ELF-1 (cell line): ENCODE measurements at regions not wholly inside any gene's neighbourhood (a gene's known extent, or its start where the extent isn't known, plus 50 kb on each side); places are given as distances from the start of the nearest gene placed in this dataset.

Experiments used
- DNase-seq: peaks from one replicate; pipeline ENCODE4 v3.0.0-alpha.2; 2016; ENCODE audit warnings: low read depth, low spot score

DNA sequence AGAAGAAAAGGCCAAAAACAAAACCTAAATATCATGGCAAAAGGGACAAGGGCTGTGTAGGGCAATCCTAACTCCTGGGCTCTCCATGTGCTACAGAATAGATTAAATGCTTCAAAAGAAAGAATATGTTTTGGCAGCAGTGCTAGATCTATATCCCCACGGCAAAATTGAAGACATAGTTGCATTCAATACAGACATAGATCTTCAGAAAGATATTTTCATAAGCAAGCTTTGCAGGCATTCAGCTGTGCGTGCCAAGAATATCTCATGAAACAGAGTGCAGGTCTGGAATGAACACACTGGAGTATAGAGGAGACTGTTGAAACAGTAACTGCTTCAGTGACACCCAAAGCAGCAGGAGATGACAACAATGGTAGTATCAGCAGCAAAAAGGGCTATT lies 1476.9 kb downstream of the ARAP2 start:
- no peak for DNase-seq

DNA sequence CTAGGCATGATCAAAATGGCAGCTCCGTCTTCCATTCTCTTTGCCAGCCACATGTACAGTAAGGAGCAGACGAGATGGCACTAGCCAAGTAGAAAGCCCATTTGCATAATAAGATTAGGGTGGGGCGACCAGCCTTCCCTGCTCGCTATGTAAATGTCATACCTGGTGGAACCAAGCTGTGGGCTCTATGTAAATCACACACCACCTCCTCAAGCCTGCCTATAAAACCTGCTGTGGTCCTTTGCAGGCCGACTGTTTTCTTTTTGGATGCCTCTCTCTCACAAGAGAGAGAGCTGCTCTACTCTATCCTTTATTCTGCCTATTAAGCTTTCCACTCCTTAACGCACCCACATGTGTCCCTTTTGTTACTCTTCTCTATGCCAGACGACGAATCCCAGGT lies 1472.7 kb downstream of the ARAP2 start:
- no peak for DNase-seq

DNA sequence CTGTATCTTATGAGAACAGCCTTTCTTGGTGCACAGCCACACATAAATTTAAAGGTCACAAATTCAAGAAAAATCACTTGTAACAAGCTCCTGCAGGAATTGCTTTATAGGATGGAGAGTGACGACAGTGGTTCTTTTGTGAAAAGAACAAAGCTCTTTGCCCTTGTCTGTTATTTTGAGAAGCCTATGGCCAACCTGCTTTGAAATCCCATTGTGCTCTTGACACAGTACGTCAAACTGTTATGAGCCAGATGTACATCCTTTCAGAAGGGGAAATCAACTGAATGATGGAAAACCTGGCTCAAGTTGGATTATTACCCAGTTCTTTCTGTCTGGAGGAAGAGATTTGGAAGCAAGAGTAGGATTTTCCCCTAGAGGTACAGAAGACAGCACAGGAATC lies 1454.2 kb downstream of the ARAP2 start:
- DNase-seq = no peak

DNA sequence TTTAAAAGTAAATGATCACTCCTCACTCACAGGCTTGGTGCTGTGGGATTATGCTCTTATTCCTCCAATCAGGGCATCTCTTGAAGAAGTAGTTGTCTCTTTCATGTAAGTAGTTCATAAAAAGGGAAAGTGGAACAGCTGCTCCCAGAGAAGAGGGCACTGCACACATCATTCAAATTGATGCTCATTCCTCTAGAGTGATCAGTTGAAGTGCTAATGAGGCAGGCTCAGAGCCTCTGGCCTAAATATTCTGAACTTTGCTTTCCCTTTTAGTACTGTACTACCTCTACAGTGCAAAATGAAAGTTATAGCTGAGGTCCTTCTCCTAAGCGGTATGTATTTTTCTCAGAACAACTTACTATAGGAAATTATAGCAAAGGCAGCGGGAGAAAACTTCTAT lies 1453.1 kb downstream of the ARAP2 start:
- no peak for DNase-seq

DNA sequence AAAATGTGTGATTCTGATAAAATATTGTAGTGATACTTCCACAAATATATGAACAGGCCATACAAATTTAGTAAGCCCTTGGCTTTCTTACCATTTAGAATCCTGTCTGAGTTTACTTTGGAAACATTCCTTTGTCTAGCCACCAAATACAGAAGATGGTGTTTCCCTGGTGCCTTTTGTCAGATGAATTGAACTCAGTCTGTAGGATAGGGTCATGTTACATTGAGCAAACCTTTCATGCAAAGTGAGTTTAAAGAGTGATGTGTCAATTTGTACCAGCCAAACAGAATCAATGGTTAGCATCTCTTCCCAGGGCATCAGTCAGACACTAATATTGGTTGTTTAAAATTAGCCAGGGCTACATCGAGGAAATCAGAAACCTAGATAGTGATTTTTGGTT lies 1443.4 kb downstream of the ARAP2 start:
- DNase-seq = no peak

DNA sequence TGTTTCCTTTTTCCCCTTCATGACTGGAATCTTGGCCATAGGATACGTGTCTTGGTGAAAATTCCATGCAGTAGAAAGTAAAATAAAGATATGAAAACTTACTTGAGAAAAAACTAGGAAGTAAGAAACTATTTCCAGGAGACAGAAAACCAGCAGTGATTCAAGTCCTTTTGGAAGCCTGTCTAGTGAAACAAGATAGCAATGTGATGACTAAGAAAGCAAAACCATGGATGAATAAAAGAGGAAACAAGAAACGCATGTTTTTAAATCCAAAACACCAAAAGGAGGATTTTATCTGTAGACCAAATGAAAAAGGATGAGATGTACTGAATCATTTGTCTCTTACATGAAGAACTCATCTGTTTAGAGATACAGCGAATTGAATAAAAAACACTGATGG lies 1430.0 kb downstream of the ARAP2 start:
- no peak for DNase-seq

DNA sequence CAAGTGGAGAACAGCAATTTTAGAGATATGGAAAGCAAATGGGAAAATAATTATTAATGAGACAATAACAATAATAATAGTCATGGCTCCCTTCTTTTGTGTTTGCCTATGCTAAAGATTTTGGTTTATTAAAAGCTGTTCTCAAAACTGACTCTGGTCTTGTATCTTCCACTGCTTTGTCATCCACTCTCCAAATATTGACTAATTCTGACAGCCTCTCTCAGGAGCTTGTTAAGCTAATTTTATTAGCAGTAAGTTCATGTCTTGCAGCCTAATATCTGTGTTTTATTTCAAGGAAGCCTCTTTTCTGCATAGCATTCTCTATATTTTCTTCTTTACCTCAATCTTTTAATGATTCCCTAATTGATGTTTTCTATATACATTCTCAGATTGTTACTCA lies 1419.8 kb downstream of the ARAP2 start:
- DNase-seq = no peak

DNA sequence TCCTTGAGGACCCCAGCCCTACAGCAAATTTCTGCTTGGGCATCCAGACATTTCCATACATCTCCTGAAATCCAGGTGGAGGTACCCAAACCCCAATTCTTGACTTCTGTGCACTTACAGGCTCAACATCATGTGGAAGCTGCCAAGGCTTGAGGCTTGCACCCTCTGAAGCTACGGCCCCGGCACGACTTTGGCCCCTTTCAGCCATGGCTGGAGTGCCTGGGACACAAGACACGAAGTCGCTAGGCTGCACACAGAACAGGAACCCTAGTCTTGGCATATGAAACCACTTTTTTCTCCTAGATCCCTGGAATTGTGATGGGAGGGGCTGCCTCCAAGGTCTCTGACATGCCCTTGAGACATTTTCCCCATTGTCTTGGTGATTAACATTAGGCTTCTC lies 1417.7 kb downstream of the ARAP2 start:
- DNase-seq = no peak

DNA sequence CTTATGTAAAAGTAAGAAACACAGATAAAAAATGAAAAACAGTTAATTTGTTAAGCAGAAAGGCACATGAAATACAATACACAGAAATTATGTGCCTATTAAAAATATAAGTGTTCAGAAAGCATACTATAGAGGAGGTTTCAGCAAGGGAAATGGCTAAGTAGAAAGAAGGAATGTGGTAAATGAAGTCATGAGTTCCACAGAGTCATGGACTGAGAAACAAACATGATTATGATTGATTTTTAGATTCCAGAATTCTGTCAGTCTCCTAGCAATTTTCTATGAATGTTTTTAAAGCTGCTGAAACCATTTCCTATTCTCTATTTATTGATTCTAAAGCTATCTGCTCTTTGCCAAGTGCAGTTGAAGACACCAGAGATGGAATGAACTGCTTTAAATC lies 1398.4 kb downstream of the ARAP2 start:
- DNase-seq = no peak

DNA sequence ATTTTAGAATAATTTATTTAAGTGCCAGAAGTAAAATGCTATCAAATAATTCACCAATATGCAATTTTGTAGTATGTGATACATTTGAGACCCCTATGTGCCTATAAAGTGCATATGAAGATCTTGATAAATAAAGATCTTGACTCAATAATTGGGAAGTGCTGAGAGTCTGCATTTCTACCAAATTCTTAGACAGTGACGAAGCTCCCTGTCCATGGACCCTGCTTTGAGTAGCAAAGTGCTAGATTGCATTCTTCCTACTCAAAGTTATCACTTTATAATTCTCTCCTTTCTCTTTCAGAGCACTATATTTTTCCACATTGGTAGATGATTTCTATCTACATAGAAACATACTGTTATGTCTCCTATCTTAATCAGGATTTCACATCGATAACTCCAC lies 1393.9 kb downstream of the ARAP2 start:
- no peak for DNase-seq

DNA sequence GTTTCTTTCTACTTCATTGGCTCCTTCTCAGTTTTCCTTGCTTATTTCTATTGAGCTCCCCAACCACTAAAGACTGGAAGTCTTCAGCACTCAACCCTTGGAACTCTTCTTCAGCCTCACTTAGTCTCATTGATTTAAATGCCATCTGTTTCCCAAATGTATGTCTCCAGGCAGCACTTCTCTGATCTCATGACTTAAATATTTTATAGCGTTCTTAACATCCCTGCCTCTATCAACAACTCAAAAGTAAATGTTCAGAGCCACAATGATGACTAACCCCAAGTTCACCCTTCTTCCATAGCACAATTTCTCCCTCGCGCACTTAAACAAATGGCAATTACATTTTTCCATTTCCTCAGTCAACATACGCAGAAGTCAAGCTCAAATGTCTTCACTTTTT lies 1393.3 kb downstream of the ARAP2 start:
- DNase-seq = no peak

DNA sequence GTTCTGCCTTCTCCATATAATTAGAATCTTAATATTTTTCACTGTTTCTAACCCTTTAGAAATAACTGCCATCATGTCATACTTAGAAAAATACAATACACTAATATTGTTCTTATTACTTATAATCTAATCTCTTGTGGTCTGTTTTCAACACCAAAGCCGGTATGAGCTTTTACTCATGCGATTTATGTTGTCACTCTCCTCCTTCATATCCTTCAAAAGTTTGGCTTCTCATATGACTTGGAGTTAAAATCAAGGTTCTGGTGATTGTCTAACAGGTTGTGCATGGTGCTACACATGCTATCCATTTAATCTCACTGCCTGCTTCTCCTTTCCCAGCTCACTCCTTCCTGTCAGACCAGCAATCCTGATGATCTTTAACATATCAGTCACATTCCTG lies 1392.9 kb downstream of the ARAP2 start:
- DNase-seq = no peak

DNA sequence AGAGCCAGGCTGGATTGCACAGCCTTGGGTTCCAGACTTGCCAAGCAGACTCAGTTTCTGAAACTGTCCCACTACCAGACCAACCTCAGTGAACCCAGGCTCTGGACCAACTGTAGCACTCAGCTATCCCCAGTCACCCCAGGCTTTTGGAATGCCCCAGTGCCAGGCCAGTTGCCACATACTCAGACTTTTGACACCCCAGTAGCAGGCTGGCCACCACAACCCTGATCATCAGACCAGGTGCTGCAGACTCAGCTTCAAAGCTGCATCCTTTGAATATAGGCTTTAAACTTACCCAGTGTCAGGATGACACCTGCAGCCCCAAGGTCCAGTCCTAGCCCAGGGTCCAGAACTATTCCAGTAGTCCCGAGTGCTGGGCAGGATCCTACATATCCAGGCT lies 1389.9 kb downstream of the ARAP2 start:
- DNase-seq = no peak

DNA sequence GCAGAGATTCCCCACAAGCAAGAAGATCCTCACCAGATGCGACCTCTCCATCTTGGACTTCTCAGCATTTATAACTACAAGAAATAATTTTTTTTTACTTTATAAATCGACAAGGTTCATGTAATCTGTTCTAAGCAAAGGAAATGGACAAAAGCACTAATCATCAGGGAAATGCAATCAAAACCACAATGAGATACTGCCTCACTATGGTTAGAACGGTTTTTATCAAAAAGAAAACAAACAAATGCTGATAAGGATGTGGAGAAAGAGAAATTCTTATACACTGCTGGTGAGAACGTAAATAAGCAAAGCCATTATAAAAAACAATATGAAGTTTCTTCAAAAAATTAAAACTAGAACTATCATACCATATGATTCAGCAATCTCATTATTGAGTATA lies 1382.6 kb downstream of the ARAP2 start:
- DNase-seq = no peak

DNA sequence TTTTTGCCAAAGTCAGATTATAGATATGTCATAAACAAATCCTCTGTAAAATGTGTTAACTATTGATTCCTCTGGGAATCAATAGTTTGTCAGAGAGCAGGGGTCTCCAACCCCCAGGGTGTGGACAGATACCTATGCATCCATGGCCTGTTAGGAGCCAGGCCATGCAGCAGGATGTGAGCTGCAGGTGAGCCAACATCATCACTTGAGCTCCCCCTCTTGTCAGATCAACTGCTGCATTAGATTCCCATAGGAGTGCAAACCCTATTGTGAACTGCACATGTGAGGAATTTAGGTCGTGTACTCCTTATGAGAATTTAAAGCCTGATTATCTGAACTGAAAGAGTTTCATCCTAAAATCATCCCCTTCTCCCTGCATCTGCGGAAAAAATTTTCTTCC lies 1365.4 kb downstream of the ARAP2 start:
- no peak for DNase-seq

DNA sequence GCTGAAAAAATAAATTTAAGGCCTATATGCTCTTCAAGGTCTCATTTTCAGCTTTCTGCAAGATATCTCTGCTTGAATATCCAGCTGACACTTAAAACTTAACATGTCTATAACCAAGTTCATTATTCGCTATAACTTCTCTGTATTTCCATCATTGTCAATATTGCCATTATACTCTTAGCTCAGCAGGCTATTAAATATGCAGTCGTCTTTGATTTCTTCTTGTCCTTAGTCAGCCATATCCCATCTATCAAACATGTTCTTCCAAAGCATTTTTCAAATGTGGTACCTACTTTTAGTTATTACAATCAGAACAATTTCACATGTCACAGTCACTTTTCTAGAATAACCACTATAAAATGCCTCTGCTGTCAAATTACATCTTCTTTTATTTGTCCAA lies 1364.1 kb downstream of the ARAP2 start:
- no peak for DNase-seq

DNA sequence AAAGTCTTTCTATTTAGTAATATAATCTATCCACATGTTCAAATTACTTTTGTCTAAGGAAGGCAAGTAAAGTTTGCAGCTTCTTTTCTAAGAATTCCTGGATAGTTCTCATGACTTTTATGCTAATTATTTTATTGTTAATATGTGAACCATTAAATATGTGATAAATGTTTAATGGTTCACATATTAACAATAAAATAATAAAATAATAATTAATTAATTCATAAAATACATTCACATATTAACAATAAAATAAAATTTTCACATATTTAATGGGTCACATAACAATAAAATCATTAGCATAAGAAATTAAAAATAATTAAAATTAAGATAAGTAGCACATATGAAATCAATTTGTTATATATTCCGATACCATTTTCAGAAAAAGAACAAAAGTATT lies 1352.4 kb downstream of the ARAP2 start:
- no peak for DNase-seq

DNA sequence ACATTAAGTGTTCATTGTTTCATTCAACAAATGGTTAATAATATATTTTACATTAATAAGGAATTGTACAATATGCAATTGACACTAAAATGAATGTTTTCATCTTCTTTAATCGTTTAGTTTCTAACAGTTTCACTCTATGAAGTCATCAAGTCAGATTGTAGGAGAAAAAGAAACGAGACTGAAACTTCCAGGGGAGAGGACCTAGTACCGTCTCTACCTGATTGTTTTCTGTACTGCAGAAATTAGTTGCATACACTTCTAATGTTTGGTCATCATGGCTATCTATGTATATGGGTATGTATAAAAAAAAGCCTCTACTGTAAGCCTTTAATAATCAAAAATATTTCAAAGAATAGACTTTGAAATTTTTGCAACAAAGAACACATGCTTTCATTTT lies 1350.9 kb downstream of the ARAP2 start:
- no peak for DNase-seq

DNA sequence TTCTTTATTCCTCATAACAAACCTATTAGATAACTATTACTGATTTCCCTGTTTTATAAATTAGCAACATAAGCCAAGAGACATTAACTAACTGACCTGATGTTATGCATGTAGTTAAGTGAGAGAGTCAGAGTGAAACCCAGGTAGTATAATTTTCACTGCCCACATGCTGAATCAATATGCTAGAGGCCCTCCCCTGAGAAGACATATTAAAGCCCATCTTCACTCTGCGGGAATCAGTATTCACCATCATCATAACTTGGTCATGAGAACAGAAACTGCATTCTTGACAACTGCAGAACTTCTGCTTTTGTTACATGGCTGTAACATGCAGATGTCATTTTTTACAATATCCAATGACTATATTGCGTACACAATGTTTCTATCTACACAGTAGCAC lies 1324.3 kb downstream of the ARAP2 start:
- DNase-seq = no peak

DNA sequence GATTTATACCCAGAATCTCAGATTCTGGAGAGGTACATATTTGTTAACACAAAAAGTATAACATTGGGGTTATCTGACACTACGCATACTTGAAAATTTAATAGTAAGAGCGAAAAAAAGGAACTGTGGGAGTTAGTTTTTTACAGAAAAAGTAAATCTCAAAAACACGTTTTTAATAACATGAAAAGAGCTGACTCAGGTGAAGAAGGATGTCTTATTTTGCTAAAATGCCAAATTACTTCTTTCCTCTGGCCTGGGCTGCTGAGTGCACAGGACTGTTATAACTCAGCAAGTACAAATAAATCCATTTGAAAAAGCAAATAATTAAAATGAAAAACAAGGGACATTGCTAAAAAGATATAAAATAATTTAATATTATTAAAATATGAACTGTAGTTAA lies 1322.9 kb downstream of the ARAP2 start:
- DNase-seq = no peak

DNA sequence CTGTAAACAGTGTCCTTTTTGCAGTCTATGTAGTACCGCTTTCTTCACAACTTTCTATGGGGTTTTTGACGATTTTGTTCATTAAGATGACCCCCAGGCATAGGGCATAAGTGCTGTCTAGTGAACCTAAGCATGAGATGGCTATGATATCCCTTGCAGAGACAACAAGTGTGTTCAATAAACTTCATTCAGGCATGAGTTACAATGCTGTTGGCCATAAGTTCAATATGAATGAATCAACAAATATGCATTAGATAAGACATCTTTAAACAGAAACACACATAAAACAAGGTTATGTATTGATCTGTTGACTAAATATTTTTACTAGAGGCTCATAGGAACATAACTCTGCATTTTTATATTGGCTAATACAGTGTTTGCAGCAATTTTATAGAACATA lies 1322.0 kb downstream of the ARAP2 start:
- DNase-seq = no peak

DNA sequence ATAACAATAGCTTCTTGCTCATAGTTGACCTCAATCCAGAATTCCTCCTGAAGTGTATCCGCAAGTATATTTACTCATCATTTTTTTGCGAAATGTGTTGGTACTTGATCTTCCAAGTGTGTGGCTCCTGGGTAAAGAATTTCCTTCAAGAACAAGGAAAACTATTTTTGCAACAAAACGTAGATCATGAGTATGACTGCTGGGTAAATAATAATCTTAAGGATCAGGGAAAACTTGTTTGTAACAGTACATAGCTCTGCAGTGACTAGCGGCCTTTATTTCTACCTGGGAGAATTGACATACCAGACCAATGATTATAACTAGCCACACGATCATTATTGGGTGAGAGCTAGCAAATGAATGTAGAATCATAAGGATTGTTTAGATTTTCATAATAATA lies 1311.7 kb downstream of the ARAP2 start:
- DNase-seq = no peak

DNA sequence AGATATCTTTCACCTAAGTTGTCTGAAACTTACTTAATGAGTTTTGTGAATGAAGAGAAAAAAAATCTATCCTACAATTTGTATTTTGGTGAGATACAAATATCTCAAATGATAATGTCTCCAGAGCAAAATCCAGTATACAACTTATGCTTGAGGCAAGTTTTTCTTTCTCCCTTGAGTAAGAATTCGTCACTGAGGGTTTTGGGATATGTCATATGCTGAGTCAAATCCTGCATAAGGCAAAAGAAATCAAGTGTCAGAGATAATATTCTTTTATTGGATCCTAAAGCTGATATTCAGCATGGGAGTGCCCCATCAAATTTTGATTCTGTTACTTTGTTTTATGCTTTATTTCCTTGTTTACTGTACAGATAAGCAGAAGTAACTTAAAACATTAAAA lies 1308.6 kb downstream of the ARAP2 start:
- no peak for DNase-seq

DNA sequence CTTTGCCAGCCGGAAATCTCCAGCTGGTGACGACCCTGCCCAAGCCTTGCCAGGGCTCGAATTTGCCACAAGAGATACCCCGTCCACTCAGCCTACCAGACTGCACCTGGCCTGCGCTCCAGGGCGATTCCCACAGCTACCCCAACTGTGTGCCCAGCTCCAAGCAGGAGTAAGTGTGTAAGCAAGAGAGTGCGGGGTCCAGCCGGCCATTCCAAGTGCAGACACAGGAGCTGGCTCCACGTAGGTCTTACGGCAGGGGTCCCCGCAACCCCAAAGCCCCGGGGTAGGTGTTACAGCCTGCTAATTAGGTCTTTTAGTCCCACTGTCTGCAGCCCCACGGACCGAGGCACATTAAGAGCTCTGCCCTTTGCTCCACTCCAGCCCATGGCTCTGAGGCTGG lies 1305.2 kb downstream of the ARAP2 start:
- no peak for DNase-seq

DNA sequence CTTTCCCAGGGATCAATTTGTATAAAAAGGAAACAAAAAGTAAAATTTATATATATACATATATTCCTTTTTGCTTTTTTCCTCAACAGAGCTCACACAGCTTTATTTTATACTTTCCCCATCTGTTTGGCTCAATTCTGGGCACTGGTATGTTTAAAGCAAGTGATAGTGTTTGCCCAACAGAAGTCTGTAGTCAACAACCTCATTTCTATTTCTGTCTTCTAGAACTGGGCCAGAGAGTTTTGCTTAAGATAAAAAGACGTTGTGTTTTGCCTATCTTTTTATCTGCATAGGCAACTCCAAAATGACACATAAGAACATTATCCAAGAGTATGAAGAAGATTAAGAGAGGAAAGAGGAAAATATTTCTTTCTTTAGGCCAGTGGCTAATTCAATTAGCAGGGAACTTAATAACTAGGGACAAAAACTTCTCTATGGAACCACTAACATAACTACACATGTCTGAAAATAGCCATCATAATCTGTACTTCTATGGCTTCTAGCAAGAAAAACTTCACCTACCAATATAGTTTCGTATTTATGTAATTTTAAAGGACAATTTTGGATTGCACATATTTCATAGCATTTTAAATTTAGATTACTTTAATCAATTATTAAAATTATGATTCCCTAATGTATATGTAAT lies 1300.5 kb downstream of the ARAP2 start:
- no peak for DNase-seq
